Left ventricle myocardium inferior (tissue), 1 donor: ENCODE measurements at regions not wholly inside any gene's neighbourhood (a gene's known extent, or its start where the extent isn't known, plus 50 kb on each side); places are given as distances from the start of the nearest gene placed in this dataset.

Experiments used
- DNase-seq: peaks from one replicate; pipeline ENCODE4 v3.0.0-alpha.2; 2020
- H3K27ac ChIP-seq: fragments of 200-600 bp; replicated peaks from 2 replicates; pipeline ENCODE4 v1.8.0; 2021
- H3K27me3 ChIP-seq: fragments of 200-600 bp; 2 replicates; pipeline ENCODE4 v1.8.0; 2021; ENCODE audit warnings: low read depth
- H3K36me3 ChIP-seq: fragments of 200-600 bp; 2 replicates; pipeline ENCODE4 v1.8.0; 2021
- H3K4me1 ChIP-seq: fragments of 200-600 bp; 2 replicates; pipeline ENCODE4 v1.8.0; 2021
- H3K4me3 ChIP-seq: fragments of 200-600 bp; 2 replicates; pipeline ENCODE4 v1.8.0; 2021; ENCODE audit warnings: mild to moderate bottlenecking, moderate library complexity
- H3K9me3 ChIP-seq: fragments of 200-600 bp; replicated peaks from 2 replicates; pipeline ENCODE4 v1.8.0; 2021
- CTCF ChIP-seq: fragments of 200-600 bp; IDR thresholded peaks from 2 replicates; pipeline ENCODE4 v1.8.0; 2021; ENCODE audit warnings: antibody characterized with exemption, mild to moderate bottlenecking, borderline replicate concordance
- intact Hi-C: fragments of 100-400 bp; cut with micrococcal nuclease; formaldehyde crosslinking; loops from one replicate; pipeline ENCODE4 v1.11.0; 2022
- donor health status: DM: no; HTN: yes; CAD: no; lungs with severe emphysema.

- Histone ChIP-seq H3K36me3 (no peaks in the 10 kb centered on the region), H3K4me1 (no peaks in the 10 kb centered on the region), H3K4me3 (no peak overlapping the region), H3K9me3 (no peaks in the 10 kb centered on the region), H3K27ac (peak overlapping the region; percentile 38), H3K27me3 (peaks cover 35% of the 10 kb centered on the region)
- intact Hi-C loops: no loop called here
- no peak for TF ChIP-seq CTCF
- no peak for DNase-seq
Observed at GRCh38 chr16:80459966-80460365, 80.8 kb upstream of the DYNLRB2 start.

GRCh38 chr16:80459331-80459777 lies 81.4 kb upstream of the DYNLRB2 start:
- H3K4me1 ChIP-seq: no peaks in the 10 kb centered on the region
- peak; percentile 15 for DNase-seq
- no peaks in the 10 kb centered on the region for H3K9me3 ChIP-seq
- no peaks in the 10 kb centered on the region for H3K36me3 ChIP-seq
- H3K4me3 ChIP-seq: no peak overlapping the region
- intact Hi-C loops: no loop called here
- peak overlapping the region; percentile 38 for H3K27ac ChIP-seq
- TF ChIP-seq CTCF: no peak
- H3K27me3 ChIP-seq: peaks cover 39% of the 10 kb centered on the region

- Histone ChIP-seq H3K27me3 (peaks cover 34% of the 10 kb centered on the region), H3K36me3 (no peaks in the 10 kb centered on the region), H3K9me3 (no peaks in the 10 kb centered on the region), H3K4me3 (no peak overlapping the region), H3K27ac (no peak overlapping the region), H3K4me1 (no peaks in the 10 kb centered on the region)
- intact Hi-C loops: no loop called here
- no peak for TF ChIP-seq CTCF
- no peak for DNase-seq
Observed at GRCh38 chr16:80457871-80458270, 82.9 kb upstream of the DYNLRB2 start.

- intact Hi-C loops: no loop called here
- Histone ChIP-seq H3K36me3 (no peaks in the 10 kb centered on the region), H3K4me3 (no peak overlapping the region)
Observed at GRCh38 chr16:80454802-80455201, 86.0 kb upstream of the DYNLRB2 start.

GRCh38 chr16:80449392-80449791 lies 91.4 kb upstream of the DYNLRB2 start:
- intact Hi-C loops: no loop called here
- no peak for TF ChIP-seq CTCF
- Histone ChIP-seq H3K27ac (no peak overlapping the region), H3K9me3 (no peaks in the 10 kb centered on the region), H3K36me3 (no peaks in the 10 kb centered on the region), H3K4me3 (no peak overlapping the region), H3K4me1 (no peaks in the 10 kb centered on the region), H3K27me3 (peaks cover 23% of the 10 kb centered on the region)
- DNase-seq: no peak

More at GRCh38 chr16:80454802-80455201, 86.0 kb upstream of the DYNLRB2 start:
- H3K4me1 ChIP-seq: no peaks in the 10 kb centered on the region
- no peak for TF ChIP-seq CTCF
- H3K27me3 ChIP-seq: peaks cover 38% of the 10 kb centered on the region
- DNase-seq: no peak
- H3K27ac ChIP-seq: no peak overlapping the region
- H3K9me3 ChIP-seq: no peaks in the 10 kb centered on the region

GRCh38 chr16:80447241-80447640 lies 93.6 kb upstream of the DYNLRB2 start:
- Histone ChIP-seq H3K9me3 (no peaks in the 10 kb centered on the region), H3K27ac (no peak overlapping the region), H3K27me3 (peaks cover 22% of the 10 kb centered on the region), H3K36me3 (no peaks in the 10 kb centered on the region), H3K4me1 (no peaks in the 10 kb centered on the region), H3K4me3 (no peak overlapping the region)
- TF ChIP-seq CTCF: no peak
- DNase-seq: no peak
- intact Hi-C loops: no loop called here
